ENCODE measurements at regions not wholly inside any gene's neighbourhood (a gene's known extent, or its start where the extent isn't known, plus 50 kb on each side); places are given as distances from the start of the nearest gene placed in this dataset.

GRCh38 chr9:38186404-38187115 is 117.5 kb upstream of the SHB start:
- H3K27me3 ChIP-seq (replicated peaks in 1 of 7) = peaks cover 0 to 5% (median 0%) of the 10 kb centered on the region in 7 donors
- no peak overlapping the region for H3K4me3 ChIP-seq
- TF ChIP-seq CTCF (IDR thresholded peaks at IDR 0.05 in 8 of 11, conservative IDR thresholded peaks at IDR 0.05 in 3 of 11) = no peak
- 54 to 77% (median 72%) methylated on average over 5 of the region's 5 CpGs for WGBS, 5 donors
- DNase-seq = no peak
- H3K27ac ChIP-seq = no peak overlapping the region
- no peaks in the 10 kb centered on the region for H3K36me3 ChIP-seq
- H3K4me1 ChIP-seq = no peaks in the 10 kb centered on the region
- intact Hi-C loops (cut with DNase I; ENCODE audit: low total_unique reads) = no loop called here
- H3K9me3 ChIP-seq = peaks cover 0 to 5% (median 0%) of the 10 kb centered on the region in 8 donors

- Histone ChIP-seq H3K36me3 (no peaks in the 10 kb centered on the region), H3K4me1 (no peaks in the 10 kb centered on the region), H3K4me3 (no peak overlapping the region), H3K9me3 (peaks cover 0 to 5% (median 0%) of the 10 kb centered on the region in 8 donors), H3K27me3 (replicated peaks in 1 of 7) (peaks cover 0 to 5% (median 0%) of the 10 kb centered on the region in 7 donors), H3K27ac (no peak overlapping the region)
- TF ChIP-seq POLR2AphosphoS5 (IDR thresholded peaks at IDR 0.05) = no peak
- TF ChIP-seq CTCF (IDR thresholded peaks at IDR 0.05 in 8 of 11, conservative IDR thresholded peaks at IDR 0.05 in 3 of 11) = no peak
- TF ChIP-seq POLR2A (IDR thresholded peaks at IDR 0.05) = no peak
- WGBS, 5 donors = 79 to 94% (median 89%) methylated on average over 6 of the region's 6 CpGs
- intact Hi-C loops (cut with DNase I; ENCODE audit: low total_unique reads) = no loop called here
- no peak for DNase-seq
These were observed 116.8 kb upstream of the SHB start for GRCh38 chr9:38185647-38186403.

GRCh38 chr9:38183994-38184568 is 115.1 kb upstream of the SHB start:
- H3K27me3 ChIP-seq (replicated peaks in 1 of 7) = peaks cover 0 to 5% (median 0%) of the 10 kb centered on the region in 7 donors
- intact Hi-C loops (cut with DNase I; ENCODE audit: low total_unique reads) = no loop called here
- DNase-seq = no peak

More at GRCh38 chr9:38183994-38184568, 115.1 kb upstream of the SHB start:
- no peaks in the 10 kb centered on the region for H3K4me1 ChIP-seq
- H3K36me3 ChIP-seq = no peaks in the 10 kb centered on the region
- peaks cover 0 to 5% (median 0%) of the 10 kb centered on the region in 8 donors for H3K9me3 ChIP-seq
- TF ChIP-seq POLR2A (IDR thresholded peaks at IDR 0.05) (no peak), POLR2AphosphoS5 (IDR thresholded peaks at IDR 0.05) (no peak), CTCF (IDR thresholded peaks at IDR 0.05 in 8 of 11, conservative IDR thresholded peaks at IDR 0.05 in 3 of 11) (no peak)
- H3K4me3 ChIP-seq = no peak overlapping the region
- H3K27ac ChIP-seq = no peak overlapping the region

Measured in spleen (tissue), 11 donors.